ENCODE measurements at regions not wholly inside any gene's neighbourhood (a gene's known extent, or its start where the extent isn't known, plus 50 kb on each side); places are given as distances from the start of the nearest gene placed in this dataset.
"Not testable (repeated sequence)": the region's sequence is repeated elsewhere in the genome, so short reads cannot be mapped to it uniquely, and the experiment has no call there.

DNA sequence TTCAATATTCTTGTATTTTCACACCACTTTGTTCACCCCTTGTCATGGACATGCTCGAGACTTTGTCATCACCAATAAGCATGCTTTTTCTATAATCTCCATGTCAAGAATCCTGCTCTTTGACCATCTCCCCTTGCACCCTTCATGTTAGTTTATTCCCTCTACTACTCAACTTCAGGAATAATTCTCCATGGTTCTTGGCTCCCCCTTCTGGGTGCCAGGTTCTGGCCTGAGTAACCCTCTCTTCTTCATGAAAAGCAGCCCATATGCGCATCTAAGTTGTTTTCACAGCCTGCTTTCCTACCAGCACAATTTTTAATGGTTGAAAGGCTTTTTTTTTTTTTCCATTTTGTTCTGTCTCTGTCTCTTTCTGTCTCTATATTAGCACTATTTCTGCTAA, 160.7 kb downstream of the LEPR start:
- no peak for DNase-seq (ENCODE audit: low read depth in 1 of 2, low spot score in 1 of 2)

DNA sequence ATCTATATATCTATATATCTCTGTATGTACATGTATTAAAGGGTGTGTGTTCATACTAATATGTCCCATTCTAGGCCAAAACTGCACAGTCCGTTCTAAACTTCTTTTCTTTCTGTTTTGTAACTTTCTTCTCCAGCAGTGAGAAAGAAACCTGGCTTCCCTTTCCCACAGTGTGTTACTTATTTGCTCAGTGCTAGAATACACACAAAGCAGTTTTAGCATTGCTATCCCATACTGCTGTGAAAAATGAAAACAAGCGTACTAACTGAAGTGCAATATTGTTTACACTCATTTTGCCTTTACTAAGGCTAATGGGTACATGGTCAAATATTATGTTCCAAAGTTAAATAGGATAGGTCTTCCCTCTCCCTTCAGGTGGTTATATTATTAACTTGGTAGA, 163.9 kb downstream of the LEPR start:
- DNase-seq (ENCODE audit: low read depth in 1 of 2, low spot score in 1 of 2) = no peak

GRCh38 chr1:65590279-65590678, 169.8 kb downstream of the LEPR start:
- DNase-seq (ENCODE audit: low read depth in 1 of 2, low spot score in 1 of 2) = no peak

- no peak for DNase-seq (ENCODE audit: low read depth in 1 of 2, low spot score in 1 of 2)
Measured at GRCh38 chr1:65593516-65593915, 173.0 kb downstream of the LEPR start.

- DNase-seq (ENCODE audit: low read depth in 1 of 2, low spot score in 1 of 2) = no peak
Measured at GRCh38 chr1:65595724-65596123, 175.3 kb downstream of the LEPR start.

DNA sequence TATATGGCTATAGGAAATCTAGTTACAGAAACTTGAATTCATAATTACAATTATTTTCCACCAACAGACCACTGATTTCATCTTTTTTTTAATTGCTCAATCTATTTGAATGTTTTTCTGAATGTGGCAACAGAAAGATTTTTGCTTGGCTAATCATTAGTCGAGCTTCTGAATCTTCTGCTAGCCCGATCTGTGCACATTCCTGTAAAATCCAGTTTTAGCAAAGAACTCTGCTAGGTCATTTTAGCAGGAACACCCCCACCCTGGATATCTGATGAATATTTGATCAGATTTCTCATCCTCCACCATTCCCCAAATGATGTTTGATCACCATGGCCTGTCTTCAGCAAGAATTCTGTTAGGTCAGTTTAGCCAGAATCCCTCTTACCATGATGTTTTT, 176.3 kb downstream of the LEPR start:
- no peak for DNase-seq (ENCODE audit: low read depth in 1 of 2, low spot score in 1 of 2)

GRCh38 chr1:65605621-65606020, 185.2 kb downstream of the LEPR start:
- DNase-seq (ENCODE audit: low read depth in 1 of 2, low spot score in 1 of 2) = no peak

DNA sequence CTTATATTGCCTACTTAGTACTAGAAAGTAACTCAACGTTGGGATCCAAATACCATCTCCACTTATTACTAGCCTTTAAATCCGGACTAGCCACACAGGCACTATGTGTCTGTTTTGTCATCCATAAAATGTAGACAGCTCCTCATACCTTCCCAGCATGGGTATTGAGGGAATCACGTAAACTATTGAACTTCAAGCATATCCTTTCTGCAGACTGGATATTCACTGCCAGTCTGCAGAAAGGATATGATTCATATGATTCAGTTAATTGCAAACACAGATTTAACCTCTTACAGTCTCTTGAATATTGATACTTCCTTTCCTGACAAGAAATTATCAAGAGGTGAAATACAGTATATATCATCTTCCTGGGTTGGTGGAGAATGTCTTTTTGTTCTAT, 186.0 kb downstream of the LEPR start:
- no peak for DNase-seq (ENCODE audit: low read depth in 1 of 2, low spot score in 1 of 2)

DNA sequence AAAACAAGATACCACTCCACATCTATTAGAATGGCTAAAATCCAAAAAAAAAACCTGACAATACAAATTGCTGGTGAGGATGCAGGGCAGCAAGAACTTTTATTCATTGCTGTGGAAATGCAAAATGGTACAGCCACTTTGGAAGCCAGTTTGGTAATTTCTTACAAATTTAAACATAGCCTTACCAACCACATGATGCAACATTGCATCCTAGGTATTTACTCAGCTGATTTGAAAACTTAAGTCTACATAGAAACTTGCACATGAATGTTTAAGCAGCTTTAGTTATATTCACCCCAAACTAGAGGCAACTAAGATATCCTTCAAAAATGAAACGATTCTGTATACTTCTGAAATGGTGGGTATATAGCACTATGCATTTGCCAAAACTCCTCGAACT, 178.8 kb upstream of the PDE4B start:
- DNase-seq (ENCODE audit: low read depth in 1 of 2, low spot score in 1 of 2) = no peak

DNA sequence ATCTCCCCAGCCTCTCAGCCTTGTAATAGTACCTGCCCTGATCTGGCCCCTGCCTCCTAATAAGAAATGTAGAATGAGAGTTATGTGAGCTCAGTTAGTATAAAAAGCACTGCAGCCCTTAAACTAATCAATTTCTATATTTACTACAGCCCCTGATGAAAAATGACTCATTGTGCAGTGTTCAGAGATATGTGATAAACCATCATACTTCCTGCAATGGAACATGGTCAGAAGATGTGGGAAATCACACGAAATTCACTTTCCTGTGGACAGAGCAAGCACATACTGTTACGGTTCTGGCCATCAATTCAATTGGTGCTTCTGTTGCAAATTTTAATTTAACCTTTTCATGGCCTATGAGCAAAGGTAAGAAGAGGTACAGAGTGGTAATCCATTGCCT, 176.8 kb upstream of the PDE4B start:
- no peak for DNase-seq (ENCODE audit: low read depth in 1 of 2, low spot score in 1 of 2)

DNA sequence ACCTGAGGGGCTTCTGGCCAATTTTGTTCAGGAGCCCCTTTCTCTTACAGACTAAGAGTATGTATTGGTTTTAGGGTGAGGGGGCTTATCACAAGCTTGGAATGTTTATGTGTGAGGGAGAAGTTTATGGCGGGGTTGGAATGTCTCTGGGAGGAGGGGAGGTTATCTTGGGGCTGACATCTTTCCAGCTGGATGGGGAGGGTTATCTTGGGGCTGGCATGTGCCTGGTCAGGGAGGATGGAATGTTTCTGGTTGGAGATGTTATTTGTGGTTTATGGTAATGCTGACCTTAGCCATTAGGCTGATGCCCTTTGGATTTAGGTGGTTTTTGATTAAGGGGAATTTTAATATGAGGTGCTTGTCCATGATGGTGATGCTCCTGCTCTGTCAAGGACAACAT, 171.0 kb upstream of the PDE4B start:
- DNase-seq (ENCODE audit: low read depth in 1 of 2, low spot score in 1 of 2) = not testable (repeated sequence)

DNA sequence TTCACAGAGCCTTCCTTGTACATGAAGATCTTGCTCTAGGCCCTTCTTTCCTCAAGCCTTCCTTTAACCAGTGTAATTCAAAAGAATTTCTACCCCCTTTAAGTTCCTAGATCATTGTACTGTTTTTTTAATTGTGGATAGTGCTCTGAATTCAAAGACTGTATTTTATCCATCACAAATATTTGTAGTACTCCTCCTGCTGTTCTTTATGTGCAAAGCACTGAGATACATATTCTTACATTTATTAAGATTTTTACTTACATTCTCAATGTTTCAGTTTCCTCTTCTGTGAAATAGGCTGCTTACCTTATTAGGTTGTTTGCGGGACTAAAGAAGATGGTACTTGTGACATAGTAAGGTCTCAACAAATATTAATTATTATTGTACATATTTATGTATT, 168.8 kb upstream of the PDE4B start:
- no peak for DNase-seq (ENCODE audit: low read depth in 1 of 2, low spot score in 1 of 2)

- no peak for DNase-seq (ENCODE audit: low read depth in 1 of 2, low spot score in 1 of 2)
Measured at GRCh38 chr1:65625528-65625927, 167.2 kb upstream of the PDE4B start.

GRCh38 chr1:65626003-65626402, 166.7 kb upstream of the PDE4B start:
- no peak for DNase-seq (ENCODE audit: low read depth in 1 of 2, low spot score in 1 of 2)

- no peak for DNase-seq (ENCODE audit: low read depth in 1 of 2, low spot score in 1 of 2)
Measured at GRCh38 chr1:65629788-65630187, 162.9 kb upstream of the PDE4B start.

DNA sequence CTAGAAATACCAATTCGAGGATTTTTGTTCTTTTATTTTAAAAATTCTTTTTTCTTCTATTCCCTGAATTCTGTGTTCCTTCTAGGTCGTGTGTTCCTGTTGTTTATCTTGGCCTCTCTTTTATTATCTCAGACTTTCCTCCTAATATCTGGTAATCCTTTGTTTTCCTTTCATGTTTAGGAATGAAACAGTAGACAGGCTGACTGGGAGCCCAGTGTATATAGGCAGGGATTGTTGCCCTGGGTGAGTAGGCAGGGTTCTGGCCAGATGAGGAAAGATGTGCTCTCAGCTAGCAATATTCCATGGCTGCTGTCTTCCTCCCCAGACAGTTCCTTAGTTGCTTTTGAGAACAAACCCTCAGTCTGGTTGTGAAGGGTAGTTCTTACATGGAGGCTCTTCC, 161.8 kb upstream of the PDE4B start:
- DNase-seq (ENCODE audit: low read depth in 1 of 2, low spot score in 1 of 2) = no peak

DNA sequence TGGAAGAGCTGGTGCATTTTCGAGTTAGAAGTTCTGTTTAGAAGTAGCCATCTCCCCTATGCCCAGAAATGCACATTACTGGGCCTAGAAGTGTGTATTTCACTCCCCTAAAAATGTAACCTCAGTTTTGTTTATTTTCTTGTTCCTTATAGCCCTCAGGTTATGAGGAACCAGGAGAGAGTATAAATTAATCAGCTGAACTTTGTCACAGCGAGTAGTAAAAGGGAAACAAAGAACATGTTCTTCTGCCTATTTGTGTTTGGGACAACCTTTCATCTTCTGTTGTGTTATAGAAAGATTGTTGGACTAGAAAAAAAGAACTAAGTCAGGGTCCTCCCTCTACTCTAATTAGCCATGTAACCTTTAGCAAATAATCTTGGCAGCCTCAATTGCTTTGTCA, 160.5 kb upstream of the PDE4B start:
- DNase-seq (ENCODE audit: low read depth in 1 of 2, low spot score in 1 of 2) = no peak

DNA sequence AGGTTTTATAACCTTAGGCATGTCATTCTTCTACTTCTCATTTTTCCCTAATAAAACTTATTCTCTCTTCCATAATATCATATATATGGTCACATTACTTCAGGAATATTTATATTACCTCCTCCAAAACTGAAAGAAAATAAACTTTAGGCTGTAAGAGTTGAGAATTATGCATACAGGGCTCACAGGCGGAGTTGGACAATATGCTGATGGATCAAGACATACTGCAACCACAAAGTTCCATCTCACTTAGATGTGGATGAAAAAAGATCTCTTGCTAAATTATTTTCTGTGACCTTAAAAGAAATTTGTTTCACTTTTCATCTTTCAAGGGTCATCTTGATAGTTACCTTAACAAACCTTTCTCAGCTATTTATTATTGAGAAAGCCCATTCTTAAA, 152.6 kb upstream of the PDE4B start:
- DNase-seq (ENCODE audit: low read depth in 1 of 2, low spot score in 1 of 2) = no peak

DNA sequence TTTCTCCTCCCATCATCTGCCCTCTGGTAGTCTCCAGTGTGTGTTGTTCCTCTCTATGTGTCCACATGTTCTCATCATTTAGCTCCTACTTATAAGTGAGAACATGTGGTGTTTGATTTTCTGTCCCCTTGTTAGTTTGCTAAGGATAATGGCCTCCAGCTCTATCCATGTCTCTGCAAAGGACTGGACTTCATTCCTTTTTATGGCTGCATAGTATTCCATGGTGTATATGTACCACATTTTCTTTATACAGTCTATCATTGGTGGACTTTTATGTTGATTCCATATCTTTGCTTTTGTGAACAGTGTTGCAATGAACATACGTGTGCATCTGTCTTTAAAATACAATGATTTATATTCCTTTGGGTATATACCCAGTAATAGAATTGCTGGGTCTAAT, 143.5 kb upstream of the PDE4B start:
- not testable (repeated sequence) for DNase-seq (ENCODE audit: low read depth in 1 of 2, low spot score in 1 of 2)

DNA sequence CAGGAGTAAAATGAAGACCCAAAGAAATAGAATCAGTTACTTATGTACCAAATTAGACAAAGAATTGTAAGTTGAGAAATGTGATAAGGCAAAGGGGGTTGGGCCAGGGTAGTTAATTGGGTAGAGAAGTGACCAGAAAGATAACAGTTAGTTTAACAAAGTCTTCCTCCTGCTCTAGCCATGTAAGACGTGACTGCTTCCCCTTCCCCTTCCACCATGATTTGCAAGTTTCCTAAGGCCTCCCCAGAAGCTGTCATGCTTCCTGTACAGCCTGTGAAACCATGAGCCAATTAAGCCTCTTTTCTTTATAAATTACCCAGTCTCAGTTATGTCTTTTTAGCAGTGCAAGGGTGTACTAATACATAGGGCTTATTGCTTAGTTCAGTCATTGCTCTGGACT, 142.0 kb upstream of the PDE4B start:
- DNase-seq (ENCODE audit: low read depth in 1 of 2, low spot score in 1 of 2) = no peak

GRCh38 chr1:65654526-65654925, 138.2 kb upstream of the PDE4B start:
- DNase-seq (ENCODE audit: low read depth in 1 of 2, low spot score in 1 of 2) = not testable (repeated sequence)

GRCh38 chr1:65657609-65658008, 135.1 kb upstream of the PDE4B start:
- DNase-seq (ENCODE audit: low read depth in 1 of 2, low spot score in 1 of 2) = not testable (repeated sequence)

- no peak for DNase-seq (ENCODE audit: low read depth in 1 of 2, low spot score in 1 of 2)
Measured at GRCh38 chr1:65658122-65658521, 134.6 kb upstream of the PDE4B start.

GRCh38 chr1:65668368-65668767, 124.3 kb upstream of the PDE4B start:
- no peak for DNase-seq (ENCODE audit: low read depth in 1 of 2, low spot score in 1 of 2)
